OCI-LY7 (cell line): ENCODE measurements at regions not wholly inside any gene's neighbourhood (a gene's known extent, or its start where the extent isn't known, plus 50 kb on each side); places are given as distances from the start of the nearest gene placed in this dataset.

Experiments used
- BruUV-seq: library from RNA; stranded (reverse); fragments of 400-500 nt; replicated peaks from 2 replicates; lab custom pipeline; 2021; lab: Mats Ljungman, UMichigan
- CTCF ChIA-PET: fragments of 300-600 bp; sonication (Branson Sonifier 250); formaldehyde crosslinking; loops from one replicate; lab custom pipeline; 2022; ENCODE audit warnings: antibody characterized with exemption; ENCODE audit not compliant: unreplicated experiment; lab: Charles Lee
- POLR2A ChIA-PET: fragments of 300-600 bp; sonication (Branson Sonifier 250); formaldehyde crosslinking; loops from one replicate; lab custom pipeline; 2022; ENCODE audit warnings: antibody characterized with exemption; lab: Charles Lee
- DNase-seq: peaks from one replicate; pipeline ENCODE4 v3.0.0-alpha.2; 2015; ENCODE audit warnings: low spot score
- H2AFZ ChIP-seq: fragments of 200-600 bp; sonication (generic), shearing (Covaris generic); 2 replicates; pipeline ENCODE4 v1.6.1; 2014; ENCODE audit warnings: mild to moderate bottlenecking, antibody characterized with exemption, low read length, moderate library complexity
- H3K27ac ChIP-seq: fragments of 200-600 bp; sonication (generic); 2 replicates; pipeline ENCODE4 v1.5.1; 2014; ENCODE audit warnings: mixed run types, low read depth, mild to moderate bottlenecking, moderate library complexity, low read length, inconsistent platforms; ENCODE audit not compliant: poor library complexity, severe bottlenecking
- H3K36me3 ChIP-seq: fragments of 200-600 bp; sonication (generic); 2 replicates; pipeline ENCODE4 v1.6.1; 2014; ENCODE audit warnings: mild to moderate bottlenecking, antibody characterized with exemption, low read length, moderate library complexity, mixed read lengths; ENCODE audit not compliant: insufficient read depth
- H3K4me1 ChIP-seq: fragments of 200-600 bp; sonication (generic); 2 replicates; pipeline ENCODE4 v1.5.1; 2014; ENCODE audit warnings: mild to moderate bottlenecking, low read length; ENCODE audit not compliant: insufficient read depth, poor library complexity, severe bottlenecking
- H3K4me2 ChIP-seq: fragments of 200-600 bp; sonication (generic); 2 replicates; pipeline ENCODE4 v1.6.1; 2014; ENCODE audit warnings: mild to moderate bottlenecking, low read length
- H3K4me3 ChIP-seq: fragments of 200-600 bp; sonication (generic); 2 replicates; pipeline ENCODE4 v1.5.1; 2014; ENCODE audit warnings: mild to moderate bottlenecking, low read depth, low read length; ENCODE audit not compliant: poor library complexity, severe bottlenecking
- H3K79me2 ChIP-seq: fragments of 200-600 bp; sonication (generic); 2 replicates; pipeline ENCODE4 v1.6.1; 2016; ENCODE audit warnings: low read depth, mild to moderate bottlenecking, low read length, moderate library complexity, mixed read lengths; ENCODE audit not compliant: insufficient read depth
- H3K9me2 ChIP-seq: fragments of 200-600 bp; sonication (generic); 2 replicates; pipeline ENCODE4 v1.6.1; 2016; ENCODE audit warnings: mild to moderate bottlenecking, low read length, mixed read lengths; ENCODE audit not compliant: insufficient read depth
- H3K9me3 ChIP-seq: fragments of 200-600 bp; sonication (generic); 2 replicates; pipeline ENCODE4 v1.6.1; 2014; ENCODE audit warnings: mild to moderate bottlenecking, mixed run types, low read length, mixed read lengths
- H4K20me1 ChIP-seq: fragments of 200-600 bp; sonication (generic); 2 replicates; pipeline ENCODE4 v1.6.1; 2014; ENCODE audit warnings: mild to moderate bottlenecking, antibody characterized with exemption, low read length, moderate library complexity, mixed read lengths; ENCODE audit not compliant: insufficient read depth
- CTCF ChIP-seq: fragments of 200-600 bp; sonication (generic); conservative IDR thresholded peaks from 2 replicates; pipeline ENCODE4 v1.5.1; 2014; ENCODE audit warnings: mild to moderate bottlenecking, antibody characterized with exemption, low read length, moderate library complexity, mixed read lengths
- EZH2phosphoT487 ChIP-seq: fragments of 200-600 bp; sonication (generic); IDR thresholded peaks from 2 replicates; pipeline ENCODE4 v1.6.1; 2018; ENCODE audit warnings: low read depth, borderline replicate concordance, mild to moderate bottlenecking, mixed run types, antibody characterized with exemption, low read length, moderate library complexity, mixed read lengths
- intact Hi-C: fragments of 100-400 bp; cut with micrococcal nuclease; formaldehyde crosslinking; loops from one replicate; pipeline ENCODE4 v1.10.0; 2022; ENCODE audit not compliant: unreplicated experiment

- no peaks in the 10 kb centered on the region for H4K20me1 ChIP-seq
- no peak for TF ChIP-seq EZH2phosphoT487
- TF ChIP-seq CTCF: no peak
- H3K79me2 ChIP-seq: no peaks in the 10 kb centered on the region
- ChIA-PET CTCF (no interaction called here), POLR2A (no interaction called here)
- no peak overlapping the region for H2AFZ ChIP-seq
- H3K9me2 ChIP-seq: no peaks in the 10 kb centered on the region
- H3K36me3 ChIP-seq: no peaks in the 10 kb centered on the region
- no TSS peak for BruUV-seq
- no peak overlapping the region for H3K4me2 ChIP-seq
- no peaks in the 10 kb centered on the region for H3K4me1 ChIP-seq
- intact Hi-C loops: no loop called here
- no peak overlapping the region for H3K27ac ChIP-seq
- H3K9me3 ChIP-seq: no peaks in the 10 kb centered on the region
- H3K4me3 ChIP-seq: no peak overlapping the region
- DNase-seq: no peak
These were observed 540.5 kb upstream of the CDH18 start for GRCh38 chr5:20528471-20528870.

GRCh38 chr5:20524991-20525529 lies 537.1 kb upstream of the CDH18 start:
- CTCF ChIA-PET: no interaction called here
- Histone ChIP-seq H3K36me3 (no peaks in the 10 kb centered on the region), H3K9me2 (no peaks in the 10 kb centered on the region), H3K4me2 (no peak overlapping the region), H3K79me2 (no peaks in the 10 kb centered on the region), H3K27ac (no peak overlapping the region), H3K4me1 (no peaks in the 10 kb centered on the region), H3K9me3 (no peaks in the 10 kb centered on the region), H2AFZ (no peak overlapping the region), H4K20me1 (no peaks in the 10 kb centered on the region), H3K4me3 (no peak overlapping the region)
- intact Hi-C loops: no loop called here
- TF ChIP-seq EZH2phosphoT487 (no peak), CTCF (no peak)
- DNase-seq: no peak
- POLR2A ChIA-PET: no interaction called here
- no TSS peak for BruUV-seq

GRCh38 chr5:20522905-20523482 lies 535.0 kb upstream of the CDH18 start:
- no peak overlapping the region for H2AFZ ChIP-seq
- TF ChIP-seq CTCF (no peak), EZH2phosphoT487 (no peak)
- H3K4me1 ChIP-seq: no peaks in the 10 kb centered on the region
- ChIA-PET CTCF (no interaction called here), POLR2A (no interaction called here)
- no TSS peak for BruUV-seq
- H3K27ac ChIP-seq: no peak overlapping the region
- DNase-seq: no peak
- no peak overlapping the region for H3K4me3 ChIP-seq
- H3K9me2 ChIP-seq: no peaks in the 10 kb centered on the region
- no peaks in the 10 kb centered on the region for H3K36me3 ChIP-seq
- H3K79me2 ChIP-seq: no peaks in the 10 kb centered on the region
- no peak overlapping the region for H3K4me2 ChIP-seq
- H3K9me3 ChIP-seq: no peaks in the 10 kb centered on the region
- no peaks in the 10 kb centered on the region for H4K20me1 ChIP-seq
- intact Hi-C loops: no loop called here
